ENCODE measurements at regions not wholly inside any gene's neighbourhood (a gene's known extent, or its start where the extent isn't known, plus 50 kb on each side); places are given as distances from the start of the nearest gene placed in this dataset.

GRCh38 chr2:236887531-236887930 is 198.2 kb upstream of the COPS8 start:
- no peak overlapping the region for H2AFZ ChIP-seq (ENCODE audit: low read depth, low read length)
- H3K9me3 ChIP-seq (replicated peaks; ENCODE audit: control insufficient read depth, insufficient read depth, low read depth, low read length): no peaks in the 10 kb centered on the region
- peaks cover 0 to 12% of the 10 kb centered on the region in 2 experiments; a peak in 2 of 5 replicates for H3K27me3 ChIP-seq (ENCODE audit: control insufficient read depth in 2 of 2, insufficient read depth in 2 of 2, low read length in 2 of 2)
- no peaks in the 10 kb centered on the region for H3K9me1 ChIP-seq (ENCODE audit: control insufficient read depth, insufficient read depth, low read length)
- no peak for FAIRE-seq
- H4K20me1 ChIP-seq (replicated peaks; ENCODE audit: control insufficient read depth, insufficient read depth, low read length): no peaks in the 10 kb centered on the region
- intact Hi-C loops (cut with micrococcal nuclease): no loop called here
- ATAC-seq: no peak
- ChIA-PET CTCF (ENCODE audit: low intra/inter-chr PET ratio) (no interaction called here), POLR2A (no interaction called here)
- in situ Hi-C loops (cut with MboI): no loop called here
- H3K36me3 ChIP-seq (ENCODE audit: control insufficient read depth, insufficient read depth, low read length): no peaks in the 10 kb centered on the region
- no peak overlapping the region for H3K9ac ChIP-seq (ENCODE audit: insufficient read depth in 1 of 2, low read depth in 2 of 2, low read length in 2 of 2)
- 0% methylated on average over 4 of the region's 6 CpGs for WGBS (ENCODE audit: insufficient coverage, low coverage, missing lambda C conversion rate)
- no peak overlapping the region for H3K4me3 ChIP-seq
- no peak overlapping the region for H3K27ac ChIP-seq (ENCODE audit: extremely low read depth, low read depth, low read length)
- BruUV-seq (replicated peaks): no TSS peak
- DNase-seq (ENCODE audit: extremely low read depth in 1 of 4, low spot score in 3 of 4): no peak
- H3K4me1 ChIP-seq (replicated peaks in 1 of 2; ENCODE audit: control insufficient read depth in 2 of 2, insufficient read depth in 2 of 2, low read length in 2 of 2): no peaks in the 10 kb centered on the region
- no peak overlapping the region for H3K4me2 ChIP-seq (ENCODE audit: insufficient read depth, low read length)
- no peaks in the 10 kb centered on the region for H3K79me2 ChIP-seq (ENCODE audit: control insufficient read depth, insufficient read depth, low read length)
- TF ChIP-seq ADNP (tag; IDR thresholded peaks at IDR 0.05): no peak
- no peak for TF ChIP-seq ZNF589 (CRISPR knock-in tag; IDR thresholded peaks at IDR 0.05; ENCODE audit: low read depth)
- no peak for TF ChIP-seq SRSF9 (IDR thresholded peaks at IDR 0.05; ENCODE audit: borderline replicate concordance, low read depth, low read length)
- TF ChIP-seq PYGO2 (tag; IDR thresholded peaks at IDR 0.05): no peak
- no peak for TF ChIP-seq ZBTB40 (IDR thresholded peaks at IDR 0.05)
- no peak for TF ChIP-seq ZBTB40 (CRISPR knock-in tag; IDR thresholded peaks at IDR 0.05)
- TF ChIP-seq NFE2 (IDR thresholded peaks at IDR 0.05; ENCODE audit: low read depth): no peak
- no peak for TF ChIP-seq ZNF24 (IDR thresholded peaks at IDR 0.05)
- TF ChIP-seq CEBPB (tag; IDR thresholded peaks at IDR 0.05): no peak
- no peak for TF ChIP-seq TRIM28 (IDR thresholded peaks at IDR 0.05)
- TF ChIP-seq ZKSCAN3 (CRISPR knock-in tag; IDR thresholded peaks at IDR 0.05): no peak
- no peak for TF ChIP-seq HMGXB4 (CRISPR knock-in tag; IDR thresholded peaks at IDR 0.05)

Data from K562 (cell line).